ENCODE measurements at regions not wholly inside any gene's neighbourhood (a gene's known extent, or its start where the extent isn't known, plus 50 kb on each side); places are given as distances from the start of the nearest gene placed in this dataset.

DNA sequence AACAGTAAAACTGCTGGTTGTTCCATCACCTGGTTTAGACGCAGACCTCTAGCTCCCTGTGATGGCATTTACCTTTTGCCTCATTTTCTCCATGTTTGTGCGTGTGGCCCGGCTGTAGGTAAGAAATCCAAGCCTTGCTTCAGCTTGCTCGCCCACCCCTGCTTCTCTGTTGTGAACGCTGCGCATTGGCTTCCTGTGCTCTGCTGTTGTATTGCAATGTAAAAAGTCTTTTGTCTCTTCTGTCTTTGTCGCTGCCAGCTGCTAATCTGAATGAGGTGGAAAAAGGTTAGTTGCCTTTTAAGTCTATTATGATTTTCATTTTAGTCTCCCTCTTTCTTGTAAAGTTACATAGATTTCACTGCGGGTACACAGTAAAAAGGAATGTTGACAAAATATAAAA, 127.3 kb upstream of the PACRGL start:
- TF ChIP-seq, protein P1, sequence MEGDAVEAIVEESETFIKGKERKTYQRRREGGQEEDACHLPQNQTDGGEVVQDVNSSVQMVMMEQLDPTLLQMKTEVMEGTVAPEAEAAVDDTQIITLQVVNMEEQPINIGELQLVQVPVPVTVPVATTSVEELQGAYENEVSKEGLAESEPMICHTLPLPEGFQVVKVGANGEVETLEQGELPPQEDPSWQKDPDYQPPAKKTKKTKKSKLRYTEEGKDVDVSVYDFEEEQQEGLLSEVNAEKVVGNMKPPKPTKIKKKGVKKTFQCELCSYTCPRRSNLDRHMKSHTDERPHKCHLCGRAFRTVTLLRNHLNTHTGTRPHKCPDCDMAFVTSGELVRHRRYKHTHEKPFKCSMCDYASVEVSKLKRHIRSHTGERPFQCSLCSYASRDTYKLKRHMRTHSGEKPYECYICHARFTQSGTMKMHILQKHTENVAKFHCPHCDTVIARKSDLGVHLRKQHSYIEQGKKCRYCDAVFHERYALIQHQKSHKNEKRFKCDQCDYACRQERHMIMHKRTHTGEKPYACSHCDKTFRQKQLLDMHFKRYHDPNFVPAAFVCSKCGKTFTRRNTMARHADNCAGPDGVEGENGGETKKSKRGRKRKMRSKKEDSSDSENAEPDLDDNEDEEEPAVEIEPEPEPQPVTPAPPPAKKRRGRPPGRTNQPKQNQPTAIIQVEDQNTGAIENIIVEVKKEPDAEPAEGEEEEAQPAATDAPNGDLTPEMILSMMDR (IDR thresholded peaks at IDR 0.05): no peak
- TF ChIP-seq POLR2A (IDR thresholded peaks at IDR 0.05): no peak

Data from suprapubic skin (tissue), 3 donors.